Neutrophil (primary cell): ENCODE measurements at regions not wholly inside any gene's neighbourhood (a gene's known extent, or its start where the extent isn't known, plus 50 kb on each side); places are given as distances from the start of the nearest gene placed in this dataset.
"Not testable (repeated sequence)": the region's sequence is repeated elsewhere in the genome, so short reads cannot be mapped to it uniquely, and the experiment has no call there.

Source experiments
- H3K27ac ChIP-seq: fragments of 200-600 bp; sonication (generic); 2 replicates; pipeline ENCODE4 v1.5.1; 2016; ENCODE audit warnings: mild to moderate bottlenecking, moderate library complexity
- H3K27me3 ChIP-seq: fragments of 200-600 bp; sonication (generic); 2 replicates; pipeline ENCODE4 v1.6.0; 2016; ENCODE audit warnings: mild to moderate bottlenecking
- H3K36me3 ChIP-seq: fragments of 200-600 bp; sonication (generic); 2 replicates; pipeline ENCODE4 v1.5.1; 2017
- H3K4me1 ChIP-seq, 2 experiments: fragments of 200-600 bp in 1 of 2; sonication (generic) in 1 of 2; 1 replicate in 1 of 2; 2 replicates in 1 of 2; pipeline versions ENCODE4 v1.5.1 to v1.6.1; 2013 to 2016; ENCODE audit warnings: low read depth in 1 of 2, low read length in 1 of 2, mild to moderate bottlenecking in 1 of 2, moderate library complexity in 1 of 2; ENCODE audit not compliant: control insufficient read depth in 1 of 2, insufficient read depth in 1 of 2
- H3K4me3 ChIP-seq, 2 experiments: fragments of 200-600 bp in 1 of 2; sonication (generic) in 1 of 2; 1 replicate in 1 of 2; 2 replicates in 1 of 2; pipeline ENCODE4 v1.5.1; 2013 to 2016; ENCODE audit warnings: low read depth in 1 of 2, low read length in 1 of 2, mild to moderate bottlenecking in 1 of 2, moderate library complexity in 1 of 2
- H3K9me3 ChIP-seq: fragments of 200-600 bp; sonication (generic); 2 replicates; pipeline ENCODE4 v1.5.1; 2016
- CTCF ChIP-seq: fragments of 200-600 bp; sonication (generic); IDR thresholded peaks from 2 replicates; pipeline ENCODE4 v1.5.1; 2016; ENCODE audit warnings: antibody characterized with exemption

GRCh38 chr3:5580826-5581225, 393.3 kb downstream of the EDEM1 start:
- Histone ChIP-seq H3K36me3 (no peaks in the 10 kb centered on the region), H3K27me3 (no peaks in the 10 kb centered on the region), H3K4me3 (no peak overlapping the region), H3K4me1 (no peaks in the 10 kb centered on the region), H3K9me3 (no peaks in the 10 kb centered on the region), H3K27ac (no peak overlapping the region)
- TF ChIP-seq CTCF, result no peak

- Histone ChIP-seq H3K9me3 (no peaks in the 10 kb centered on the region), H3K4me1 (no peaks in the 10 kb centered on the region), H3K27me3 (no peaks in the 10 kb centered on the region), H3K36me3 (no peaks in the 10 kb centered on the region), H3K4me3 (no peak overlapping the region), H3K27ac (no peak overlapping the region)
- TF ChIP-seq CTCF, result no peak
Observed at GRCh38 chr3:5581743-5582142, 394.2 kb downstream of the EDEM1 start.

- H3K36me3 ChIP-seq, result no peaks in the 10 kb centered on the region
- no peaks in the 10 kb centered on the region for H3K27me3 ChIP-seq
- no peak overlapping the region for H3K4me3 ChIP-seq
- no peaks in the 10 kb centered on the region for H3K4me1 ChIP-seq
- H3K9me3 ChIP-seq, result no peaks in the 10 kb centered on the region
- no peak for TF ChIP-seq CTCF
- no peak overlapping the region for H3K27ac ChIP-seq
Observed at GRCh38 chr3:5583920-5584319, 396.4 kb downstream of the EDEM1 start.

GRCh38 chr3:5585085-5585484, 397.6 kb downstream of the EDEM1 start:
- no peaks in the 10 kb centered on the region for H3K36me3 ChIP-seq
- H3K4me3 ChIP-seq, result no peak overlapping the region
- no peak for TF ChIP-seq CTCF
- H3K4me1 ChIP-seq, result no peaks in the 10 kb centered on the region
- H3K9me3 ChIP-seq, result no peaks in the 10 kb centered on the region
- H3K27me3 ChIP-seq, result no peaks in the 10 kb centered on the region
- H3K27ac ChIP-seq, result no peak overlapping the region

- no peak overlapping the region for H3K4me3 ChIP-seq
- no peaks in the 10 kb centered on the region for H3K9me3 ChIP-seq
- TF ChIP-seq CTCF, result no peak
- no peaks in the 10 kb centered on the region for H3K36me3 ChIP-seq
- H3K4me1 ChIP-seq, result no peaks in the 10 kb centered on the region
- H3K27me3 ChIP-seq, result no peaks in the 10 kb centered on the region
- H3K27ac ChIP-seq, result no peak overlapping the region
Observed at GRCh38 chr3:5606884-5607472, 419.5 kb downstream of the EDEM1 start.

GRCh38 chr3:5607581-5607980, 420.1 kb downstream of the EDEM1 start:
- no peak for TF ChIP-seq CTCF
- Histone ChIP-seq H3K4me1 (no peaks in the 10 kb centered on the region), H3K27me3 (no peaks in the 10 kb centered on the region)

GRCh38 chr3:5608971-5609370, 421.5 kb downstream of the EDEM1 start:
- H3K36me3 ChIP-seq, H3K27ac ChIP-seq, H3K27me3 ChIP-seq, H3K4me3 ChIP-seq, H3K4me1 ChIP-seq, H3K9me3 ChIP-seq: not testable (repeated sequence)

More at GRCh38 chr3:5607581-5607980, 420.1 kb downstream of the EDEM1 start:
- no peaks in the 10 kb centered on the region for H3K36me3 ChIP-seq
- no peaks in the 10 kb centered on the region for H3K9me3 ChIP-seq
- no peak overlapping the region for H3K4me3 ChIP-seq
- H3K27ac ChIP-seq, result no peak overlapping the region
